ENCODE measurements at regions not wholly inside any gene's neighbourhood (a gene's known extent, or its start where the extent isn't known, plus 50 kb on each side); places are given as distances from the start of the nearest gene placed in this dataset.

GRCh38 chr17:33474789-33475188, 181.7 kb upstream of the ASIC2 start:
- DNase-seq (ENCODE audit: unreplicated experiment), result no peak
- BruUV-seq (replicated peaks), result no TSS peak
- intact Hi-C loops (cut with micrococcal nuclease), result no loop called here
- ChIA-PET CTCF (no interaction called here), POLR2A (no interaction called here)
- no peak overlapping the region for H3K4me3 Mint-ChIP-seq (ENCODE audit: unreplicated experiment)
- H3K27ac Mint-ChIP-seq (ENCODE audit: low read depth, unreplicated experiment), result no peak overlapping the region
- no peaks in the 10 kb centered on the region for H3K4me1 Mint-ChIP-seq (ENCODE audit: insufficient read depth, unreplicated experiment)
- H3K36me3 Mint-ChIP-seq (ENCODE audit: insufficient read depth, unreplicated experiment), result no peaks in the 10 kb centered on the region
- TF ChIP-seq, protein P1, sequence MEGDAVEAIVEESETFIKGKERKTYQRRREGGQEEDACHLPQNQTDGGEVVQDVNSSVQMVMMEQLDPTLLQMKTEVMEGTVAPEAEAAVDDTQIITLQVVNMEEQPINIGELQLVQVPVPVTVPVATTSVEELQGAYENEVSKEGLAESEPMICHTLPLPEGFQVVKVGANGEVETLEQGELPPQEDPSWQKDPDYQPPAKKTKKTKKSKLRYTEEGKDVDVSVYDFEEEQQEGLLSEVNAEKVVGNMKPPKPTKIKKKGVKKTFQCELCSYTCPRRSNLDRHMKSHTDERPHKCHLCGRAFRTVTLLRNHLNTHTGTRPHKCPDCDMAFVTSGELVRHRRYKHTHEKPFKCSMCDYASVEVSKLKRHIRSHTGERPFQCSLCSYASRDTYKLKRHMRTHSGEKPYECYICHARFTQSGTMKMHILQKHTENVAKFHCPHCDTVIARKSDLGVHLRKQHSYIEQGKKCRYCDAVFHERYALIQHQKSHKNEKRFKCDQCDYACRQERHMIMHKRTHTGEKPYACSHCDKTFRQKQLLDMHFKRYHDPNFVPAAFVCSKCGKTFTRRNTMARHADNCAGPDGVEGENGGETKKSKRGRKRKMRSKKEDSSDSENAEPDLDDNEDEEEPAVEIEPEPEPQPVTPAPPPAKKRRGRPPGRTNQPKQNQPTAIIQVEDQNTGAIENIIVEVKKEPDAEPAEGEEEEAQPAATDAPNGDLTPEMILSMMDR (IDR thresholded peaks at IDR 0.05; ENCODE audit: unreplicated experiment), result no peak
- H3K27me3 Mint-ChIP-seq (ENCODE audit: insufficient read depth, unreplicated experiment), result no peaks in the 10 kb centered on the region
- peaks cover 22% of the 10 kb centered on the region for H3K9me3 Mint-ChIP-seq (ENCODE audit: unreplicated experiment)

GRCh38 chr17:33475594-33475993, 182.5 kb upstream of the ASIC2 start:
- DNase-seq (ENCODE audit: unreplicated experiment), result no peak
- ChIA-PET POLR2A (no interaction called here), CTCF (no interaction called here)
- no peaks in the 10 kb centered on the region for H3K4me1 Mint-ChIP-seq (ENCODE audit: insufficient read depth, unreplicated experiment)
- TF ChIP-seq, protein P1 (IDR thresholded peaks at IDR 0.05; ENCODE audit: unreplicated experiment), result no peak
- no peaks in the 10 kb centered on the region for H3K36me3 Mint-ChIP-seq (ENCODE audit: insufficient read depth, unreplicated experiment)
- H3K27me3 Mint-ChIP-seq (ENCODE audit: insufficient read depth, unreplicated experiment), result no peaks in the 10 kb centered on the region
- H3K27ac Mint-ChIP-seq (ENCODE audit: low read depth, unreplicated experiment), result no peak overlapping the region
- intact Hi-C loops (cut with micrococcal nuclease), result no loop called here
- no peak overlapping the region for H3K4me3 Mint-ChIP-seq (ENCODE audit: unreplicated experiment)
- no TSS peak for BruUV-seq (replicated peaks)
- H3K9me3 Mint-ChIP-seq (ENCODE audit: unreplicated experiment), result peaks cover 17% of the 10 kb centered on the region

GRCh38 chr17:33481652-33482051, 188.6 kb upstream of the ASIC2 start:
- Mint-ChIP-seq H3K36me3 (ENCODE audit: insufficient read depth, unreplicated experiment) (no peaks in the 10 kb centered on the region), H3K27ac (ENCODE audit: low read depth, unreplicated experiment) (no peak overlapping the region), H3K27me3 (ENCODE audit: insufficient read depth, unreplicated experiment) (no peaks in the 10 kb centered on the region), H3K4me3 (ENCODE audit: unreplicated experiment) (no peak overlapping the region), H3K9me3 (ENCODE audit: unreplicated experiment) (no peaks in the 10 kb centered on the region), H3K4me1 (ENCODE audit: insufficient read depth, unreplicated experiment) (no peaks in the 10 kb centered on the region)
- intact Hi-C loops (cut with micrococcal nuclease), result no loop called here
- BruUV-seq (replicated peaks), result no TSS peak
- CTCF ChIA-PET, result interaction anchor here (0.6 to 0.7 kb wide), 2 partner anchors 431 to 1740 kb away, joined by 3 read pairs; no protein-coding TSS in a partner anchor
- TF ChIP-seq, protein P1 (IDR thresholded peaks at IDR 0.05; ENCODE audit: unreplicated experiment), result no peak
- POLR2A ChIA-PET, result no interaction called here
- no peak for DNase-seq (ENCODE audit: unreplicated experiment)

DNA sequence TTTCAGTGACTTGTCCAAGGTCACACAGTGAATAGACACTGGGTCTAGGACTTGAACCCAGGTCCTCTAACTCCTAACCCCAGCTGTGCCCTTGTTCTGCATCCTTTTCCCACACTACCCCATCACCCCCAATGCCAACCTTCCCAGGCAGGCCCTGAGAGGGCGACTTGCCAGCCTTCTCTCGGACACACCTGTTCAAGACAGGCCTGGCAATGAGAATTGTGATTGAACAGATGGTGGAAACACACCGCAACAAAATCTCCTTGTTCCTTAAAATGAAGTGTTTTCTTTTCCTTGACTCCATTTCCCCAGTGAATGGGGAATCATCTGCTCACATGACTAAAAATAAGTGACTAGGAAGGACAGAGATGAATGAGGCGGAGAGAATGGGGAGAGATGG, 189.5 kb upstream of the ASIC2 start:
- Mint-ChIP-seq H3K36me3 (ENCODE audit: insufficient read depth, unreplicated experiment) (no peaks in the 10 kb centered on the region), H3K4me3 (ENCODE audit: unreplicated experiment) (no peak overlapping the region), H3K27me3 (ENCODE audit: insufficient read depth, unreplicated experiment) (no peaks in the 10 kb centered on the region), H3K9me3 (ENCODE audit: unreplicated experiment) (no peaks in the 10 kb centered on the region), H3K4me1 (ENCODE audit: insufficient read depth, unreplicated experiment) (no peaks in the 10 kb centered on the region), H3K27ac (ENCODE audit: low read depth, unreplicated experiment) (no peak overlapping the region)
- no peak for DNase-seq (ENCODE audit: unreplicated experiment)
- CTCF ChIA-PET, result no interaction called here
- POLR2A ChIA-PET, result no interaction called here
- intact Hi-C loops (cut with micrococcal nuclease), result no loop called here
- no TSS peak for BruUV-seq (replicated peaks)
- TF ChIP-seq, protein P1 (IDR thresholded peaks at IDR 0.05; ENCODE audit: unreplicated experiment), result no peak

All from MCF 10A (cell line).